NCI-H345 treated with DMSO at 0.1 percent for 48 hours (cell line): ENCODE measurements at regions not wholly inside any gene's neighbourhood (a gene's known extent, or its start where the extent isn't known, plus 50 kb on each side); places are given as distances from the start of the nearest gene placed in this dataset.

Source experiments
- DNase-seq: peaks from one replicate; lab custom pipeline; 2025; ENCODE audit not compliant: unreplicated experiment; lab: John Stamatoyannopoulos, UW

DNA sequence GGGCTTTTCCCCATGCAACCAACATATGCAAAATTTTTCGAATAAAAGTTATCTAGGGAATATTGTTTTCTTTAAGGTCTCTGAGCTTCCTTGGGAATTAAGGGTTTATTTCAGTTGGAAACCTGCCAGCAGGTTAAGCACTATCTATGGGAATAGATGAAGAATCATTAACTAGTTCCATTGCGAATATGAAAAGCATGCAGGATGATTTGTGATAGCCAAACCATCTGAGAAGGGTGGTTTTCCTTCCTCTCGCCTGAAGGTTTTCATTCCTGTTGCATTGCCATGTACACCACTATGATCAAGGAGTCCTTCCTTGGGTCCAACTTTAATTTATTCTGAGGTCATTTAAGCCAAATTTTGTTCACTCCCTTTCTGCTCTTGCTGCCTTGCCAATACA, 184.9 kb downstream of the NR2F2 start:
- DNase-seq = no peak

DNA sequence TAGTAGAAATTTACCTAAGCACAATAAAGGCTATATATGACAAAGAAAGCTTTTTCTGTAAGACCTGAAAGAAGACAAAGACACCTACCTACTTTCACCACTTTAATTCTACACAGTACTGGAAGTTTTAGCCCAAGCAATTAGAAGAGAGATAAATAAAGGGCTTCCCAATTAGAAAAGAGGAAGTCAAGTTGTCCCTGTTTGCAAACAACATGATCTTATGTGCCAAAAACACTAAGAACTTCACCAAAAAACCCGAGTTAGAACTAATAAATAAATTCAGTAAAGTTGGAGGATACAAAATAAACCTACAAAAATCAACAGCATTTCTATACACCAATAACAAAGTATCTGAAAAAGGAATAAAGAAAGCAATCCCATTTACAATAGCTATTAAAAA, 190.9 kb downstream of the NR2F2 start:
- DNase-seq = no peak

DNA sequence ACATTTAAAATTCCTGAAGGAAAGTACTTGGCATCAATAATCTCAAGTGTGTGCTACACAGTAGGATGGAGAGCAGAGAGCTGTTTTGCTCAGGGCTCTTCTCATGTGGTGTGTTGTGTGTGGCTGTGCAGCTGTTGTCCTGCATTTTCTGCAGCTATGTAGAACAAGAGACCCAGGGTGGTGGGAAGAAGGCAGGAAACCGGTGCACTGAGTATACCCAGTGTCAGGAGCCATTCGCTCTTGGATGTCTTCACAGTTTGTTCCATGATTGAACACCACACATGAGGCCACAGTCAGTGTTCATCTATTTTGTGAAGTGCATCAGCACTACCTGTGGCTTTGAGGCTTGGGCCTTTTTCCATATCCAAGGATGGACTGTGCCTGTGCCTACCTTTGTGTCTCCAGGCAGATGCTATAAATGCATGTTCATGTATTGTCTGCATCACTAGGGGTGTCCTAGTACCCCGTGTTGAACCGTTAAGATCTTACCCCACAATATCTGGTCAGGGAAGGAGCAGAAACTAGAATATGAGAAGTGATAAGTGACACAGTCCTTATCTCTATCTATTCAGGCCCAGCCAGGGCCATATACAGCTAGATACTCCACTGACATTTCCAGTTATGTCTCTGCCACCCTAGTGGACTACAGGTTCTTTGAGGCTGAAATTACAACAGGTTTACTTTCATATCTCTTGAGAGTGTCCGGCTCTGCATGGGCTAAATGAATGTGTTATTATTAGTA, 194.3 kb downstream of the NR2F2 start:
- DNase-seq = no peak

DNA sequence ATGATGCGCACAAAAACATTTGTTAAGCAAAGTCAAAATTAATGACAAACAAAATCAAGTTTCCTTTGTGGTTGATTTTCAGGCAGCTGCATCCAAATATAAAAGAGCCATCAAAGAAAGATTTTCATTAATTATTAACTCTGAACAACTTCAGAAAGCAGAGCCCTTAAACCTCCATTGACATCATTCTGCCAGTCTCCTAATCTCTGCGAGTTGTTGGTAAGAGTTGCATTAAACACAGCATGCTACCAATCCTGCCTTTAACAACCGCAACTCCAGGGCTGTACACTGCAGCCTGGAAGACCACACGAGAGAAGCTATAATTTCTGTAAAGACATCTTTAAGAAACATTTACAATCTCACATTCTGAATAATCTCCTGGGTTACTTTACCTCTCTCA, 204.6 kb downstream of the NR2F2 start:
- no peak for DNase-seq

DNA sequence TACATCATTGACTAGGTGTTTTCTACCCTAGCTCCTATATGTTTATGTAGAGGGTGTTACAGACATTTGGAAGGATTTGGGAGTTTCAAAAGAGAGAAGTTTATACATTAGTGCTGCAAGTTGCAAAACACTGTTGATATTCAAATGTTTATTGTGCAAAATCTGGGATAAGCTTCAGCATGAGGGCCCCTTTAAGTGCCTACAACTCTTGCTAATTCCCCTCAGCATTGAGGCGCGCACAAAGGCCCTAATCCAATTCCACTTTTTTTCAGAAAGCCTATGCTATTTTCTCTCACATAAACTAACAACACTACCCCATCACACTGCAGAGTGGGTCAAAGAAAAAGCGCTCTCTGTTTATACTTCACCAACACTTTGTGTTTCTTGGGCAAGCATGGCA, 208.0 kb downstream of the NR2F2 start:
- no peak for DNase-seq

DNA sequence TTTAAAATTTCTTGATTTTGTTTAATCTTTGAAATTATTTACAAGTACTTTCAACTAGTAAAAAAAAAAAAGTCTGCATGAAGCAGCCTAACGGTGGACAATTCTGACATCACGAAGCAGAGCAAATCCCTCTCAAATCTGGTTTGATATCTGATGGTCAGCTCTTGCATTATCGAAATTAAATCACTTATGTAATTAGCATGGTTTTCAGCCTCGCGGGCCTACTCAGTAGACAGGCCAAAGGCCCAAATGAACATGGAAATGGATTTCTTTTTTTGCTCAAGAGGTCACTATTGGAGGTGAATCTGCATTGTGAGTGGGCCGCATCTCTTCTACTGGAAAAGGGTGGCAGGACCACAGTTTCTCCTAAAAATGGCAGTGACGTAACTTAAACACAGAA, 209.8 kb downstream of the NR2F2 start:
- no peak for DNase-seq

DNA sequence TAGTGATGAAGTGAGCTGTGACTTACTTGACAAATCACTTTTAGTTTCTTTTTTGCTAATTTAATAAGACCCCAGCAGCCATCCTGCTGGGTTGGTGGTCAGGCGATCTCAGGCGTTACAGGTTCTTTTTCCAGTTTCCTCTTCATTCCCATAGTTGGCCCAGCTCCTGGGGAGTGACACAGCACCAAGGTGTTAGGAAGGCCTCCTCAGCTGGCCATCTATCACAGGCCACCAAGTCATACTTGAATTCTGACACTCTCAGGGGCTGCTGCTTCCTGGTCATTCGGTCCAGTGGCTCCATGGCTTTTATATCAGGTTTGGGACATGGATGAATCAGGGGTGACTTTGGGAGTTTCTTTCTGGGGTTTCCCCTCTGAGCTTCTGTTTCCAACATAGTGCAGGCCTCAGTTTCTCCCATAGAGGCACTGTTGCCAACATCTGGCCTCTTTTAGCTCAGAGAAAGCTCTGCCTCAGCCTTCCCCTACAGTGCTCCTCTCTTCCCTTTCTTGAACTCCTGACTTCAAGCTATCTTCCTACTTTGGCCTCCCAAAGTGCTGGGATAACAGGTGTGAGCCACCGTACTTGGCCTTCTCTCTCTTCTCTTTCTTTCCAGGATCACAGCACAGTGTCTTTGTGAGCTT, 211.8 kb downstream of the NR2F2 start:
- DNase-seq = no peak

DNA sequence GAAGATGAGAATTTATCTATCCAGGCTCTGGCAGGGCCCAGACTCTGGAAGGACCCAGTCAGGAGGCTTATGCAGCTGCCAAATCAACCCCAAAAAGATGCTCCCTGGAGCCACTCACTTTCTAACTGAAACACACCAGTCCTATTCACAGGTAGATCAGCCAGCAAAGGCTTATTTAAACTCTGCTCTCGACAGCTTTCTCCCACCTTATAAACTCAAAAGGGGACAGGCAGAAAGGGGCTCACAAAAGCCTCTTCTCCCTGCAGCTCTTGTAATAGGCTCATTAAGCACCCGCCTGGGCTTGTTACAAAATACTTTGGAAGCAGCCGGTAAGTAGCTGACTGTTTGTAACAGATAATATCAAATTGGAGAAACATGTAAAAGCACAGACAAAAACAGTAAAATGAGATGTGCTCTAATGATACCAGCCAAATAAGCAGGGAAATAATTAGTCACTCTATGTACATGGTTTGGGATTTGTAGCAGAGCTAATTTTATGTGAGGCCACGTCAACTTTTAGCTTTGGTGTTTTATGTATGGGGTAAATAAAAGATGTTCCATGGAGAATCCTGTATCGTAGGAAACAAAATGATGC, 213.8 kb downstream of the NR2F2 start:
- DNase-seq = no peak

DNA sequence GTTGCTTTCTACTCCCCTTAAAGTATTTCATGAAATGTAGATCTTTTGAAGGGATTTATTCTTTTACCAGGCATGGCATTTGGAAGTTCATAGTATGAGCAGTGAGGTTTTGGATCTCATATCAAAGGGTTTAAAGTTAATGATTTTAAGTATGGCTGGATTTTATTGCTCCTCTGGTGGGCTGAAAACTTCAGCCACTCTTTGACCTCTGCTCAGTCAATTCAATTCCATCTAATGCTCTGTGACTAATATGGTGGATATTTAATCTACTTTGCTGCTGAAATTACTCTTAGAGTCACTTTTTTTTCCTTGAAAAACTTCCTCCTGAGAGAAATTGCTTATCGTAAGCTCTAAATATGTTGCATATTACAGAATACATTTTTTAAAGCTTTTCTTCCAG, 218.6 kb downstream of the NR2F2 start:
- no peak for DNase-seq

DNA sequence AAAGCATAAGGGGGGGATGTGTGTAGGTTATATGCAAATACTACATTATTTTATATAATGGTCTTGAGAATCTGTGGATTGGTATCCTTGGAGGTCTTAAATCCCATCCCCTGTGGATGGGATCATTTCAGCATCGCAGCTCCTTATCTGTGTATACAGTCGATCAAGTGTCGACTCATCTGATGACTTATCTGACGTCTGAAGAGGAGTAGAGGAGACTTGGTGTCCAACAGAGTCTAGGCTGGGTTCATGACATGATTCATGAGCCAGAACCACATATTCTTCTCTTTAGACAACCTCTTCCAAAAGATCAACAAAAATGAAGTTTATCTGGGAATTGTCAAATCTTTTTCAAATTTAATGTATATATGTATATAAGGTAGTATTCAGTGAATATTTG, 220.7 kb downstream of the NR2F2 start:
- DNase-seq = no peak

DNA sequence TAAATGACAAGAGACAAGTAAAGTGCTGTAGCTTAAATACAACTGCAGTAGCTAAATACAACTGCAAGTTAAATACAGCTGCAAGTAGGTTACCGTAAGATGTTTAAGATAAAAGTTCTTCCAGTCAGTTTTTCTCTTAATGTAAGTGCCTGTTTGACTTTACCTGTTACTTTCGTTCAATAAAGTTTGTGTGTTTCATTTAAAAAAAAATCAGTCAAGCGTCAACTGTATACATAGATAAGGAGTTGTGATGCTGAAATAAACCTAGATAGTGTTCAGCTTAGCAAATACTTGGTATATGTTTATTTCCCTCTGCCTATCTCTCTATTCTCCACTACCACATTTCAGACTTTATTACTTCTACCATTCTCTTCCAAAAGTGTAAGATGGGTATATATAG, 221.2 kb downstream of the NR2F2 start:
- DNase-seq = no peak

DNA sequence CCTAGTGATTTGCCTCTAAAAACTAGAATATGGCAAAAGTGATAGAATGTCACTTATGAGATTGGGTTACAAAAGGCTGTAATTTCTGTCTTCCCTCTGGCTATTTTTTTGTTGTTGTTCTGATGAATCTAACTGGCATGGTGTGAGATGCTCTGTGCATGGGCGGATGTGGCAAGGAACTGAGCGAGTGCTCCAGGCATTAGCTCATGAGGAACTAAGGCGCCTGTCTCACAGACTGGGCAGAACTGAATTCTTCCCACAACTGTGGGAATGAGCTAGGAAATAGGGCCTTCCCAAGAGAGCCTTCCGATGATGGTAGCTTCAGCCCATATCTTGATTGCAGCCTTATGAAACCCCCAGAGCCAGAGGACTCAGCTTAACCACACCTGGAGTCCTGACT, 222.5 kb downstream of the NR2F2 start:
- no peak for DNase-seq

DNA sequence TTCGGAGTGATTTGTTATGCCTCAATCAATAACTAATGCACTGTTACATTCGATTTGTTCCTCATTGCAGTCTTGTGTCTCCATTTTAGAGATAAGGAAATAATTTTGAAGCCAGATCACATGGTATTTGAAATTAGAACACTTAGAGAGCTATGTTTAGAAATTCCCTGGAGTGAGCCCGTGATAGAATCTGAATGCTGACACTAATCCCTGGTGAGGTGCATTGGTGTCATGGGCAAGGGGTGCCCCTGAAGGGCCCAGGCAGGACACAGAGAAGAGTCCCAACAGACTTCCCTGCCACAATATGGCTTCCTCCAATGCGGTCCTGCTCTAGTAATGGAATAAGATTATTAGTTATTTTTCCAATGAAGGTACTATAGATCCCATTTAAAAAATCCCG, 223.0 kb downstream of the NR2F2 start:
- DNase-seq = no peak

DNA sequence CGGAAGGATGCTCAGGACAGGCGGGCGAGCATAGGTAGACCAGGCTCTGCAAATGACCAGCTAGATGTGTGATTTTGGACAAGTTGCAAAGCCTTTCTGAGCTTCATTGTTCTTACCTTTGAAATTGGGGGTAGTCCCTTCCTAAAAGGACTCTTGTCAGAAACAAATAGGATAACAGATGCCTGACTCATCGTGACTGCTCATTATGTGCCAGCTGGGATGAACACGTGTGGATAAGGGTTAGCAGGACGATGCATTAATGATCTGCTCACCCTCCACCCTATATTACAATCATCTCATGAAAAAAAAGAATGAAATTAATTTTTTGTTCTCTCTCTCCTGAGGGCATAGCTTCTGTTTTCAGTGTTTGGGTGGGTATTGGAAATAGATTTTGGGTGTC, 223.4 kb downstream of the NR2F2 start:
- DNase-seq = no peak

DNA sequence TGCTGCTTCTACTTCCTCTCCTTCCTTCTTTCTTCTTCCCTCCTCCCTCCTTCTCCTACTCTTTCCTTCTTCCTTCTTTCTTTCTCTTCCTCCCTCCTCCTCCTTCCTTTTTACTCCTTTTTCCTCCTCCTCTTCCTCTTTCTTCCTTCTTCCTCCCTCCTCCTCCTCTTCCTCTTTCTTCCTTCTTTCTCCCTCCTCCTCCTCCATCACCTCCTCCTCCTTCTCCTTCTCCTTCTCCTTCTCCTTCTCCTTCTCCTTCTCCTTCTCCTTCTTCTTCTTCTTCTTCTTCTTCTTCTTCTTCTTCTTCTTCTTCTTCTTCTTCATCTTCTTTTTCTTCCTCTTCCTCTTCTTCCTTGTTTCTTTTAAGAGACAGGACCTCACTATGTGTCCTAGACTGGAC, 224.0 kb downstream of the NR2F2 start:
- no peak for DNase-seq

DNA sequence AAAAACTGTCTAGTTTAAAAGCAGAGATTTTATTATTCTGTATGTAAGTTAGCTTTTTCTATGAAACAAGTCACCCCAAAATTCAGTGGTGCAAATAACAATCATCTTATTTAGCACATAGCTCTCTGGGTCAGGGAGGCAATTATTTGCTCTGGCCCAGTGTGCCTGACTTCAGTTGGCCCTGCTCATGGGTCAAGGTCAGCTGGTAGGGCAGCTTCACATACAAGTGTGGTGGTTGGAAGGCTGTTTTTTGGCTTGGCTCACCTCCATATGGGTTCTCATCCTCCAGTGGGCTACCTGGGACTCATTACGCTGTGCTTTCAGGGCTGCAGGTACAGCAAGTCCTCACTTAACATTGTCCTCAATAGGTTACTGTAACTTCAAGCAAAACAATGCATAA, 228.6 kb downstream of the NR2F2 start:
- no peak for DNase-seq

DNA sequence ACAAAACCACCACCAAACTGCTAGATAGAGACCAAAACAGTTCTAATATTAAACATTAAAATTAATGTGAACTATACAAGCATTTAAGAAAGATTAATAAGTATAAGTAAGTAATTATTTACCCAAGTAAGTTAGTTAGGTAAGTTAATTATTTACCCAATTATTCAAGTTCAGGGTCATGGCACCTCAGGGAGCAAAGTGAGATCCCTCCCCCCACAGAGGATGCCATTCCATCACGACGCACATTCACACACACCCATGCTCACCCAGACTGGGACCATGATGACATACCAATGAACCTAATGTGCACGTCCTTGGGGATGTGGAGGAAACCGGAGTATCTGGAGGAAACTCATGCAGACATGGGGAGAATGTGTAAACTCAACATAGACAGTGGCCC, 229.1 kb downstream of the NR2F2 start:
- DNase-seq = no peak

DNA sequence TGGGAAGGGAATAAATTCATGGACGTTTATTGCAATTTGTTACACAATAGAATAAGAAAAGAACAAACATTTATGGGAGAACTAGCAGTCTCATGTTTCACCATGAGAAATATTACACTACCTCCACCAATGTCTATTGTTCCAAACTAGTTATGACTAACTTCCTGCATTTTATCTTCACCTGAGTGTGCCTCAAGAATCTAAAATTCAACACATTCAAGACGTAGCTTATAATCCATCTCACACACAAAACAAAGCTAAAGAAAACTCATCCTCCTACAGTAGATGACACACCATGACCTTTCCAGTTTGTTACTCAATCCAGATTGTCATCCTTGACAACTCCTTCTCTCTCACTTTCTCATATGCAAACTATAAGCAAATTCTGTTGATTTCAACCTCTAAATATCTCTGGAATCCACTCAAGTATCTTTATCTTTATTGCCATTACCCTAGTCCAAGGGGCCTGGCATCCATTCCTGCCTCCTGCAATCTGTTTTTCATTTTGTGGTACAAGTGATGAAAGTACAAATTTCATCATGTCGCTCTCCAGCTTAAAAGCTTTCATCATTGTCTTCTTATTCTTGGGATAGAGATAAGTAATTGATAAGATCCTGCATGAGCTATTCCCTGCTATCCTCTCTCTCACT, 229.9 kb downstream of the NR2F2 start:
- no peak for DNase-seq

DNA sequence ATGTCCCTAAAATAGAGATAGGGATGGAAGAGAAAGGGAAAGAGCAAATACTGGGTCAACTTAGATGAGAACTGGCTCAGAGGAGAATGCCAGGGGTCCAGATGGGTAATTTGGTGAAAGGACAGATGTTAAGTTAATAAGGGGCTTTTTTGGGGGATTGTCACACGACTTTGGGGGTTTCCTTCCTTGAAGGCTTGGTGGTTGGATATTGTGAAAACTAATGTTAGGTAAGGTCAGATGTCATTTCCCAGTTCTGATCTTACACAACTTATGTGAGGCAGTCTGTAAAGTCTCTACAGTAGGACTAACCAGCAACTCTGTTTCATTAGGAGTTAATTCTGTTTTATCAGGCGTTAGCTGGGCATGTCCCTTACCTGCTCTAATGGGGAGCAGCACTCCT, 231.1 kb downstream of the NR2F2 start:
- DNase-seq = no peak

DNA sequence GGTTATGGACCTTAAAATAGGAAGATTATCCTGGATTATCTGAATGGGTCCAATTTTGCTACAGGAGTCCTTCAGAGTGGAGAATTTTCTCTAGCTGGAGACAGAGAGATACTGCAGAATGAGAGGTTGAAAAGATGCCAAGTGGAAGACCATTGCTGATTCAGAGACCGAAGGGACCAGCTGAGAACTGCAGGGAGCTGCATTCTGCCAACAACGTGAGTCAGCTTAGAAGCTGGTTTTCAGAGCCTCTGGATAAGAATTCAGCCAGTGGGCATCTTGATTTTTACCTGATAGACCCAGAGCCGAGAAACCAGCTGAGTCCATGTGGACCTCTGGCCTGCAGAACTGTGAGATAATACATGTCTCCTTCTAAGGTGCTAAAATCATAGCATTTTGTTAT, 234.0 kb downstream of the NR2F2 start:
- DNase-seq = no peak

DNA sequence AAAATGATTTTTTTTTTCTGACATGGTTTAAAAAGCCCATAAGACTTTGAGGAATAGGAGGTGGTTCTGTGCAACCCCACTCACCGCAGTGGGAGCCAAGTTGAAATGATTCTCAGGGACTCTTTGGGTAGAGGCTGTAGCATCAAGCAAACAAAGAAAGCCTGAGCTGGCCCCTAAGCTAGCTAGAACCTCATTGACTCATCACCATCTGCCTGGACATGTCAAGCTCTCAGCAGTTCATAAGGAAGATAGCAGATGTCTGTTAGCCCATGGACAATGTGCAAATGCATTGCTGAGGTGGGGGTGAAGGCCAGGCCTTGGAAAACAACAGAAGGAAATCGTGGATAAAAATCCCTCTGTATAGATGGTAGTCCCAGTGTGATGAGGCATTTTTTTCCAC, 234.8 kb downstream of the NR2F2 start:
- no peak for DNase-seq

DNA sequence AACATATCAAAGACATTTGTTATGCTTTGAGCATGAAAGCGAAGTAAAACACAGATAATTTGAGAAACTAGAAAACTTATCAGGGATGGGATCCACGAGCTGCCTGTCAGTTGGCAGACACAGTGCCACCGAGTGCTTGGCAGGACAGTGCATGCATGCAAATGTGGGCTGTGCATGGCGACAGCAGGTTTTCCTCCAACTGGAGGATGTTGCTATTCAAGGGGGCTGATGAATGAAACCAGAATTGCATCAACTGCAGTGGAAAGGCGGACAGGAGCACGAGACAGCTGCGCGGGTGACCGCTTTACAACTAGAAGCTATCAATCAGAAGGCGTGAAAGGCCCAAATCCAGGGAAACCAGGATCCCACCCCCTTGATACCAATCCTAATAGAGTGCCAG, 244.3 kb downstream of the NR2F2 start:
- DNase-seq = no peak
